ENCODE measurements at regions not wholly inside any gene's neighbourhood (a gene's known extent, or its start where the extent isn't known, plus 50 kb on each side); places are given as distances from the start of the nearest gene placed in this dataset.

GRCh38 chr3:124172816-124173215 is 180.9 kb upstream of the ROPN1 start:
- Histone ChIP-seq H3K4me3 (ENCODE audit: low read length in 2 of 2) (no peak overlapping the region), H3K4me1 (ENCODE audit: control insufficient read depth in 2 of 2, insufficient read depth in 1 of 2, low read depth in 1 of 2, low read length in 2 of 2) (no peaks in the 10 kb centered on the region), H3K14ac (ENCODE audit: low read length) (no peak overlapping the region), H3K9me3 (replicated peaks in 1 of 2; ENCODE audit: control insufficient read depth in 2 of 2, insufficient read depth in 1 of 2, low read depth in 1 of 2, low read length in 2 of 2) (no peaks in the 10 kb centered on the region), H3K23ac (ENCODE audit: low read depth, low read length, poor library complexity) (no peak overlapping the region), H2BK15ac (ENCODE audit: low read length) (no peak overlapping the region), H4K91ac (ENCODE audit: low read depth, low read length, poor library complexity) (no peak overlapping the region), H3K79me1 (ENCODE audit: low read depth, low read length) (no peaks in the 10 kb centered on the region), H3K36me3 (replicated peaks in 1 of 2; ENCODE audit: control insufficient read depth in 2 of 2, insufficient read depth in 2 of 2, low read length in 2 of 2) (no peaks in the 10 kb centered on the region), H2BK5ac (ENCODE audit: low read length) (no peak overlapping the region), H2BK120ac (ENCODE audit: low read depth, low read length) (no peak overlapping the region), H2AFZ (ENCODE audit: low read length) (no peak overlapping the region), H3K4me2 (ENCODE audit: insufficient read depth, low read length, poor library complexity, severe bottlenecking) (no peak overlapping the region), H2AK5ac (ENCODE audit: low read depth, low read length) (no peak overlapping the region), H3K4ac (ENCODE audit: low read length) (no peak overlapping the region), H2BK12ac (ENCODE audit: low read length) (no peak overlapping the region), H3K27ac (replicated peaks; ENCODE audit: low read length) (no peak overlapping the region), H3K9ac (ENCODE audit: low read depth, low read length, poor library complexity) (no peak overlapping the region), H4K8ac (ENCODE audit: low read depth, low read length) (no peak overlapping the region), H3K27me3 (ENCODE audit: control insufficient read depth in 3 of 3, insufficient read depth in 3 of 3, low read depth in 1 of 3, low read length in 3 of 3) (no peaks in the 10 kb centered on the region), H3K18ac (ENCODE audit: low read length) (no peak overlapping the region)
- no peak for DNase-seq (ENCODE audit: low spot score)

- Histone ChIP-seq H4K8ac (ENCODE audit: low read depth, low read length) (no peak overlapping the region), H2BK12ac (ENCODE audit: low read length) (no peak overlapping the region), H3K18ac (ENCODE audit: low read length) (no peak overlapping the region), H3K4me1 (ENCODE audit: control insufficient read depth in 2 of 2, insufficient read depth in 1 of 2, low read depth in 1 of 2, low read length in 2 of 2) (no peaks in the 10 kb centered on the region), H2AFZ (ENCODE audit: low read length) (no peak overlapping the region), H3K4ac (ENCODE audit: low read length) (no peak overlapping the region), H3K4me3 (ENCODE audit: low read length in 2 of 2) (no peak overlapping the region), H4K91ac (ENCODE audit: low read depth, low read length, poor library complexity) (no peak overlapping the region), H3K27me3 (ENCODE audit: control insufficient read depth in 3 of 3, insufficient read depth in 3 of 3, low read depth in 1 of 3, low read length in 3 of 3) (no peaks in the 10 kb centered on the region), H3K4me2 (ENCODE audit: insufficient read depth, low read length, poor library complexity, severe bottlenecking) (no peak overlapping the region), H2BK5ac (ENCODE audit: low read length) (no peak overlapping the region), H3K23ac (ENCODE audit: low read depth, low read length, poor library complexity) (no peak overlapping the region), H3K9ac (ENCODE audit: low read depth, low read length, poor library complexity) (no peak overlapping the region), H2BK120ac (ENCODE audit: low read depth, low read length) (no peak overlapping the region), H3K9me3 (replicated peaks in 1 of 2; ENCODE audit: control insufficient read depth in 2 of 2, insufficient read depth in 1 of 2, low read depth in 1 of 2, low read length in 2 of 2) (no peaks in the 10 kb centered on the region), H3K27ac (replicated peaks; ENCODE audit: low read length) (no peak overlapping the region), H2AK5ac (ENCODE audit: low read depth, low read length) (no peak overlapping the region), H3K14ac (ENCODE audit: low read length) (no peak overlapping the region), H2BK15ac (ENCODE audit: low read length) (no peak overlapping the region), H3K36me3 (replicated peaks in 1 of 2; ENCODE audit: control insufficient read depth in 2 of 2, insufficient read depth in 2 of 2, low read length in 2 of 2) (no peaks in the 10 kb centered on the region), H3K79me1 (ENCODE audit: low read depth, low read length) (no peaks in the 10 kb centered on the region)
- WGBS, 2 donors (ENCODE audit: extremely low coverage in 2 of 2, insufficient read length in 2 of 2, insufficient replicate concordance in 1 of 2) = no CpG with 5 or more reads among the region's 3 CpGs
- DNase-seq (ENCODE audit: low spot score) = no peak
Measured at GRCh38 chr3:124174476-124174875, 182.6 kb upstream of the ROPN1 start.

GRCh38 chr3:124174910-124175874 is 183.3 kb upstream of the ROPN1 start:
- Histone ChIP-seq H4K91ac (ENCODE audit: low read depth, low read length, poor library complexity) (peak overlapping the region; percentile 59), H3K23ac (ENCODE audit: low read depth, low read length, poor library complexity) (no peak overlapping the region), H3K36me3 (replicated peaks in 1 of 2; ENCODE audit: control insufficient read depth in 2 of 2, insufficient read depth in 2 of 2, low read length in 2 of 2) (no peaks in the 10 kb centered on the region), H4K8ac (ENCODE audit: low read depth, low read length) (peak overlapping the region; percentile 49), H3K9ac (ENCODE audit: low read depth, low read length, poor library complexity) (no peak overlapping the region), H3K9me3 (replicated peaks in 1 of 2; ENCODE audit: control insufficient read depth in 2 of 2, insufficient read depth in 1 of 2, low read depth in 1 of 2, low read length in 2 of 2) (no peaks in the 10 kb centered on the region), H2AK5ac (ENCODE audit: low read depth, low read length) (no peak overlapping the region), H2BK120ac (ENCODE audit: low read depth, low read length) (no peak overlapping the region), H2BK12ac (ENCODE audit: low read length) (no peak overlapping the region), H3K79me1 (ENCODE audit: low read depth, low read length) (no peaks in the 10 kb centered on the region), H3K27ac (replicated peaks; ENCODE audit: low read length) (no peak overlapping the region), H2BK5ac (ENCODE audit: low read length) (no peak overlapping the region), H3K4me3 (ENCODE audit: low read length in 2 of 2) (peak overlapping the region in 1 of 2 donors; percentile 52), H3K4me1 (ENCODE audit: control insufficient read depth in 2 of 2, insufficient read depth in 1 of 2, low read depth in 1 of 2, low read length in 2 of 2) (no peaks in the 10 kb centered on the region), H3K14ac (ENCODE audit: low read length) (peak overlapping the region; percentile 47), H2AFZ (ENCODE audit: low read length) (no peak overlapping the region), H3K27me3 (ENCODE audit: control insufficient read depth in 3 of 3, insufficient read depth in 3 of 3, low read depth in 1 of 3, low read length in 3 of 3) (no peaks in the 10 kb centered on the region), H3K18ac (ENCODE audit: low read length) (no peak overlapping the region), H2BK15ac (ENCODE audit: low read length) (no peak overlapping the region), H3K4me2 (ENCODE audit: insufficient read depth, low read length, poor library complexity, severe bottlenecking) (no peak overlapping the region), H3K4ac (ENCODE audit: low read length) (no peak overlapping the region)
- DNase-seq (ENCODE audit: low spot score) = no peak
- no CpG with 5 or more reads among the region's 27 CpGs for WGBS, 2 donors (ENCODE audit: extremely low coverage in 2 of 2, insufficient read length in 2 of 2, insufficient replicate concordance in 1 of 2)

- Histone ChIP-seq H2AK5ac (ENCODE audit: low read depth, low read length) (no peak overlapping the region), H3K36me3 (replicated peaks in 1 of 2; ENCODE audit: control insufficient read depth in 2 of 2, insufficient read depth in 2 of 2, low read length in 2 of 2) (no peaks in the 10 kb centered on the region), H3K9ac (ENCODE audit: low read depth, low read length, poor library complexity) (no peak overlapping the region), H3K4me2 (ENCODE audit: insufficient read depth, low read length, poor library complexity, severe bottlenecking) (no peak overlapping the region), H2AFZ (ENCODE audit: low read length) (no peak overlapping the region), H2BK12ac (ENCODE audit: low read length) (no peak overlapping the region), H3K79me1 (ENCODE audit: low read depth, low read length) (no peaks in the 10 kb centered on the region), H4K91ac (ENCODE audit: low read depth, low read length, poor library complexity) (no peak overlapping the region), H2BK5ac (ENCODE audit: low read length) (no peak overlapping the region), H3K4ac (ENCODE audit: low read length) (no peak overlapping the region), H3K23ac (ENCODE audit: low read depth, low read length, poor library complexity) (no peak overlapping the region), H2BK15ac (ENCODE audit: low read length) (no peak overlapping the region), H3K9me3 (replicated peaks in 1 of 2; ENCODE audit: control insufficient read depth in 2 of 2, insufficient read depth in 1 of 2, low read depth in 1 of 2, low read length in 2 of 2) (peaks cover 0 to 4% of the 10 kb centered on the region in 2 donors), H3K27me3 (ENCODE audit: control insufficient read depth in 3 of 3, insufficient read depth in 3 of 3, low read depth in 1 of 3, low read length in 3 of 3) (no peaks in the 10 kb centered on the region), H3K14ac (ENCODE audit: low read length) (no peak overlapping the region), H4K8ac (ENCODE audit: low read depth, low read length) (no peak overlapping the region), H3K4me1 (ENCODE audit: control insufficient read depth in 2 of 2, insufficient read depth in 1 of 2, low read depth in 1 of 2, low read length in 2 of 2) (no peaks in the 10 kb centered on the region), H3K27ac (replicated peaks; ENCODE audit: low read length) (no peak overlapping the region), H3K18ac (ENCODE audit: low read length) (no peak overlapping the region), H2BK120ac (ENCODE audit: low read depth, low read length) (no peak overlapping the region), H3K4me3 (ENCODE audit: low read length in 2 of 2) (no peak overlapping the region)
- no peak for DNase-seq (ENCODE audit: low spot score)
- WGBS, 2 donors (ENCODE audit: extremely low coverage in 2 of 2, insufficient read length in 2 of 2, insufficient replicate concordance in 1 of 2) = no CpG with 5 or more reads among the region's 2 CpGs
Measured at GRCh38 chr3:124177071-124177470, 185.1 kb upstream of the ROPN1 start.

Data from neuronal stem cell (in vitro differentiated cells).